ENCODE measurements at regions not wholly inside any gene's neighbourhood (a gene's known extent, or its start where the extent isn't known, plus 50 kb on each side); places are given as distances from the start of the nearest gene placed in this dataset.

DNA sequence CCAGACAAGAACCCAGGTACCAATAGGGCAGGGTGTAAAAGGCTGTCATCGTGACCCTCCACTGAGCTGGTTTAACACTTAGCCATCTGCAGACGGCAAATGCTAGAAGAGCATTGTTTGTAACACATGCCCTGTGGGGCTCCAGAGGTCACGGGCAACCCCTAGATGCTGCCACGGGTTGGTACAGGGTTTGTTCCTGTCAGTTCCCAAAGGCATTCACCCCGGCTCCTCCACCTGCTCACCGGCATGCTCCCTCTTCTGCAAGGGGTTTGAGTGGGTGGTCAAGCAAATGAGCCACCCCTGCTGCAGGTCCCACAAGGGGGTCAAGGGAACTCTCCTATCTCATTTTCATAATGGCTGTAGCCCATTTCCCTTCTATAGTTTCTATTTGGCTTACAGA lies 229.3 kb downstream of the ZPLD1 start:
- DNase-seq (ENCODE audit: low spot score) (no peak), ATAC-seq (ENCODE audit: low FRiP score) (no peak)
- TF ChIP-seq, protein P1, sequence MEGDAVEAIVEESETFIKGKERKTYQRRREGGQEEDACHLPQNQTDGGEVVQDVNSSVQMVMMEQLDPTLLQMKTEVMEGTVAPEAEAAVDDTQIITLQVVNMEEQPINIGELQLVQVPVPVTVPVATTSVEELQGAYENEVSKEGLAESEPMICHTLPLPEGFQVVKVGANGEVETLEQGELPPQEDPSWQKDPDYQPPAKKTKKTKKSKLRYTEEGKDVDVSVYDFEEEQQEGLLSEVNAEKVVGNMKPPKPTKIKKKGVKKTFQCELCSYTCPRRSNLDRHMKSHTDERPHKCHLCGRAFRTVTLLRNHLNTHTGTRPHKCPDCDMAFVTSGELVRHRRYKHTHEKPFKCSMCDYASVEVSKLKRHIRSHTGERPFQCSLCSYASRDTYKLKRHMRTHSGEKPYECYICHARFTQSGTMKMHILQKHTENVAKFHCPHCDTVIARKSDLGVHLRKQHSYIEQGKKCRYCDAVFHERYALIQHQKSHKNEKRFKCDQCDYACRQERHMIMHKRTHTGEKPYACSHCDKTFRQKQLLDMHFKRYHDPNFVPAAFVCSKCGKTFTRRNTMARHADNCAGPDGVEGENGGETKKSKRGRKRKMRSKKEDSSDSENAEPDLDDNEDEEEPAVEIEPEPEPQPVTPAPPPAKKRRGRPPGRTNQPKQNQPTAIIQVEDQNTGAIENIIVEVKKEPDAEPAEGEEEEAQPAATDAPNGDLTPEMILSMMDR (IDR thresholded peaks at IDR 0.05) = no peak

DNA sequence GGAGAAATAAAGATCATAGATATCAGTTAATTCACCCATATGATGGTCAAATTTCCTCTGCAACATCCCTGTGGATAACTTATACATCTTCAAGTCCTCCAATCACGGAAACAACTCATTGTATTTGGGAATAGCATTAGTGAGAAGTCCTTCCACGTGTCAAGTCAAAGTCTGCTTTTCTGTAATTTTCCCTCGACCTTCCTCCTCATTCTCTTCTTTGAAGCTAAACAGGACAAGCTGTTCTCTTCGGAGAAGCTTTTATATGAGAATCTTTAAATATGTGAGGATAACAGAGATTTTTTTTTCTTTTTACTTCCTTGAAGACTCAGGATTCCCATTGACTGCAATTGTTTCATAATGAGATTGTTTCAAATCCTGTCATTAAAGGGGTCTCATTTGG lies 230.4 kb downstream of the ZPLD1 start:
- TF ChIP-seq, protein P1 (IDR thresholded peaks at IDR 0.05) = no peak
- no peak for ATAC-seq (ENCODE audit: low FRiP score)
- no peak for DNase-seq (ENCODE audit: low spot score)

DNA sequence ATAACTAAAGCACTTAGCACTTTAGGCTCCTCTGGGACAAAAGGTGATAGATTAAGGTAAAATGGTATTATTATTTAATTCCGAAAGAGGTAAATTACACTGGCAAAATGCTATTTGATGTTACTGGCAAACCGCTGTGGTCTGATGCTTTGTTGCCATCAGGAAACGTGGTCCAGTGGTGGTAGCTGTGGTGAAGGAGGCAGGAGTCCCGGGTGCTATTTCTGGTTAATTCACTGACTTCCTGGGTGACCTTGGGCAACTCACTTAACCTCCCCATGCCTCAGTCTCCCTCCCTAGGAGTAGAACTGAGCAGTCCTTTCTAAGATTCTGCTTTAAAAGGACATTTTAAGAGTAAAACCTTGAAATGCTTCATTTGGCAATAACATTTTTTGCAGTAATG lies 233.4 kb downstream of the ZPLD1 start:
- ATAC-seq (ENCODE audit: low FRiP score) (no peak), DNase-seq (ENCODE audit: low spot score) (no peak)
- TF ChIP-seq, protein P1 (IDR thresholded peaks at IDR 0.05) = no peak

DNA sequence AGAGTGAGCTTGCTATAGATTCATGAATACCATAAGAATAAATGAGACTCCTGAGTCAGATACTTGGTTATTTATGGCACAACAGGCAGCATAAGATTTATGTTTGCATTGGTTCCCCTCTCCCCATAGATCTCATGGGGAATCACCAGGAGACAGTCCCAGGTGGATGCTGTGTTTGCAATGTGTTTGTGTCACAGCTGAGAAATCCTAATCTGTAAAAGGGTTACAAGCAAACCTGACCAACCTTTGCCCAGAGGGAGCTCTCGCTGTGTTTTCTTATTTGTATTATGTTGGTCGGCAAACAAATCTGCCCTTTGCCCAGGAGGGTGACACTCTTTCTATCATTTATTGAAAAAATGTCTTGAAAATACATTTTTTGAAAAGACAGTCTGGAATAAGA lies 236.2 kb downstream of the ZPLD1 start:
- TF ChIP-seq, protein P1 (IDR thresholded peaks at IDR 0.05) = no peak
- DNase-seq (ENCODE audit: low spot score) (no peak), ATAC-seq (ENCODE audit: low FRiP score) (no peak)

DNA sequence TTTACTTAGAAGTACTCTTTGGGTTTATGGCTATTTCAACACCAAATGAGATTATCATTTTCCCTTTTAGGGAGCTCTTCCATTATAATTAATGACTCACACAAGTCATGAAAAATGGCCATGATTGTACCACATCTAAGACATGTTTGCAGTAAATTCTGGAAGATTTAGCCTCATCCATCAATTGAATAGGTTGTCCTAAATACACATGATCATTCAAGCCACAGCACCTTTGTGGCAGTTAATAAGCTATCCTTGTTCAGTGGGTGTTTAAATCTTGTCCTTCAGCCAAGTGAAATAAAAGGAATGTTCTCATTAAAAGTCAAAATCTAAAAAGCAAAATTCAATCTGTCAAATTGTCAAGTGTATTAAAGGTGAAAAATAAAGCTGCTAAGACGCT lies 237.5 kb downstream of the ZPLD1 start:
- no peak for DNase-seq (ENCODE audit: low spot score)
- TF ChIP-seq, protein P1 (IDR thresholded peaks at IDR 0.05) = no peak
- no peak for ATAC-seq (ENCODE audit: low FRiP score)

DNA sequence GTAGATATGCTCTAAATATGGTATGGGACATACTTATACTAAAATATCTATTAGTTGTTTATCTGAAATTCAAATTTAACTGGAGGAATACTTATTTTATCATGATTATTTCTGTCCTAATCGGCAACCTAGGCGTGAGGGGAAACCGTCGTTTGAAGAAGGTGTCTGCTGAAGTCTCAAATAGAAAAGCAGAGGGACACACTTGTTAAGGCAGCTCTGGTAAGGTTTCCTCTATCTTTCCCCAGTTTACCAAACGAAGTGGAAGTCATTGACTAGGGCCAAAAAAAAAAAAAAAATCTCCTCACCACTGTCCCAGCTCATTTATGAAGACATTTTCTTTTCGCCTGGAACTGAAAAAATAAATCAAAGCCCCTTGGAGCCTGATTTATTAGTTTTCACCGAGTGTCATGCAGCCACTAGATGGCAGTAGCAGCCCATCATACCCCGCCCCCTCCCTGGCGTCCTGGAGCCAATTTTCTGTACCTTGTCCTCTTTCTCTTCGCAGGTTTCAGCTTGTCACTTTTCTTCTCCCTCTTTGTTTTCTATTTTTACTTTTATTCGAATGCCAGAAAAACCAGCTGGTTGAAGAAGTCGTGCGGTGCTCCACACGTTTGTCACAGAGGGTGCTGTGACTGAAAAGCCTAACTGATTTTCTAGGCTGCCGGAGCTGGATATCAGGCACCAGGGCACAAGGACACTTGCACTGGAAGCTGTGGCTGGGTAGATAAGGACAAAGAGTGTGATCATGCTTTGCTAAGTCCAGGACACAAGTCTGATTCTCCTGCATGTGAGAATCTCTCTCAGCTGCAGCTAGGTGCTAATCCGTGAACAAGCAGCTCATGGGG lies 238.7 kb downstream of the ZPLD1 start:
- no peak for ATAC-seq (ENCODE audit: low FRiP score)
- TF ChIP-seq, protein P1 (IDR thresholded peaks at IDR 0.05) = peak in 1 of 3 donors; percentile 25
- DNase-seq (ENCODE audit: low spot score) = peak; percentile 29

DNA sequence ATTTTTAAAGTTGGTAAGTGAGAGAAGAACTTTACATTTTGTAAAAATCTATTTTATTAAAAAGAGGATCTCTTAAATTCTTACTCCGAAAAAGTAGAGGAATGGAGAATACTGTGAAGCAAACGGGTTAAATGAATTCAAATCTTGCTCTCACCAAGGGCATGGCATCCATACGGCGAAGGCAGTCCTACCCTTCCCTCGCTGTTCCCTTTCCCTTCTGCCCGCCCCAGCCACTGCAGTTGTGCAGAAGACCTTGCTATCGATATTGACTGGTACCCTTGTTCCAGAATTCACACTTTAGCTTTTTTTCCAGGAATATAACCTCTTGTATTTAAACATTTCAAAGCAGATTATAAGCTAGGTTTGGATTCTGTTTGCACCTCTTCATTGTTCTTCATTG lies 239.5 kb downstream of the ZPLD1 start:
- DNase-seq (ENCODE audit: low spot score) = no peak
- TF ChIP-seq, protein P1 (IDR thresholded peaks at IDR 0.05) = no peak

More for the DNA sequence above, 239.5 kb downstream of the ZPLD1 start:
- ATAC-seq (ENCODE audit: low FRiP score) = no peak
